Retinal pigment epithelial cell (primary cell): ENCODE measurements at regions not wholly inside any gene's neighbourhood (a gene's known extent, or its start where the extent isn't known, plus 50 kb on each side); places are given as distances from the start of the nearest gene placed in this dataset.

ENCODE experiments used
- DNase-seq: peaks from one replicate; pipeline ENCODE4 v3.0.0-alpha.2; 2010; ENCODE audit warnings: low read depth
- H3K4me3 ChIP-seq: 2 replicates; pipeline ENCODE4 v1.5.1; 2011; ENCODE audit warnings: mild to moderate bottlenecking, low read length, control low read depth, moderate library complexity
- TF ChIP-seq, protein P1 (sequence below): conservative IDR thresholded peaks from 2 replicates; pipeline ENCODE4 v1.5.1; 2011; ENCODE audit warnings: low read depth, low read length, control low read depth, inconsistent platforms

DNA sequence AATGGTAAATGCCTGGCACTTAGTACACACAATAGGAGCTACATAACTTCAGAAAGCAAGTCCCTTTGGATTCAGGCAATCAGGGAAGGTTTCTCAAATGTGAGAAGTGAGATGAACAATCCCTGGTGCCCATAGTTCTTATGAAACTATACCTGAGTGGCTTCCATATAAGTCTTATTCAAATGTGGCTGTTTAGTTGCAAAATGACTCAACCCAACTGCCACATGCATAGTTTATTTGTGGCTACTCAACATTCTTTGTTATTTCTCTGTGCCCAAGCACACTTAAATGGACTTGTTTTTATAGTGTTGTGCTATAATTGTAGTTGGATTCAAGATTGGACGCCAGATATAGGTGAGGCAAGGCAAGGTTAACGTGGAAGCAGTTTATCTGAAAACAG is 93.7 kb upstream of the ATXN1 start:
- TF ChIP-seq, protein P1, sequence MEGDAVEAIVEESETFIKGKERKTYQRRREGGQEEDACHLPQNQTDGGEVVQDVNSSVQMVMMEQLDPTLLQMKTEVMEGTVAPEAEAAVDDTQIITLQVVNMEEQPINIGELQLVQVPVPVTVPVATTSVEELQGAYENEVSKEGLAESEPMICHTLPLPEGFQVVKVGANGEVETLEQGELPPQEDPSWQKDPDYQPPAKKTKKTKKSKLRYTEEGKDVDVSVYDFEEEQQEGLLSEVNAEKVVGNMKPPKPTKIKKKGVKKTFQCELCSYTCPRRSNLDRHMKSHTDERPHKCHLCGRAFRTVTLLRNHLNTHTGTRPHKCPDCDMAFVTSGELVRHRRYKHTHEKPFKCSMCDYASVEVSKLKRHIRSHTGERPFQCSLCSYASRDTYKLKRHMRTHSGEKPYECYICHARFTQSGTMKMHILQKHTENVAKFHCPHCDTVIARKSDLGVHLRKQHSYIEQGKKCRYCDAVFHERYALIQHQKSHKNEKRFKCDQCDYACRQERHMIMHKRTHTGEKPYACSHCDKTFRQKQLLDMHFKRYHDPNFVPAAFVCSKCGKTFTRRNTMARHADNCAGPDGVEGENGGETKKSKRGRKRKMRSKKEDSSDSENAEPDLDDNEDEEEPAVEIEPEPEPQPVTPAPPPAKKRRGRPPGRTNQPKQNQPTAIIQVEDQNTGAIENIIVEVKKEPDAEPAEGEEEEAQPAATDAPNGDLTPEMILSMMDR: no peak
- no peak overlapping the region for H3K4me3 ChIP-seq
- no peak for DNase-seq

DNA sequence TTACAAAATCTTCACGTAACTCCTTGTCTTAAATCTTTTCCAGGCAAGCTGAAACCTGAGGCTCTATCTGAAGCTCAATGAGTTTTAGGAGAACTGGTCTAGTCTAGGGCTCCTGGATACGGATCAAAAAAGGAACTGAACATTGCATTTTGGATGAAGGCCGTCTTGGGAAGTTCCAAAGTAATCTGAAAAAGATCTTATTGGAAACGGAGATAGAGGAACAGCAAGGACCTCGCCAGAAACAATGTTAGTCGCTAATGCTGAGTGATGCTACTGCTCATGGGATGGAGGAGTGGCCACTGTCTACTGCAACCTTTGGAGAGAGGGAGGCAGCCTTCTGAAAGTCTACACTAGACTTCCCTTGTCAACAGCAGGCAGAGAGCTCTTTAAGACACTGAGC is 91.4 kb upstream of the ATXN1 start:
- TF ChIP-seq, protein P1: no peak
- no peak for DNase-seq

DNA sequence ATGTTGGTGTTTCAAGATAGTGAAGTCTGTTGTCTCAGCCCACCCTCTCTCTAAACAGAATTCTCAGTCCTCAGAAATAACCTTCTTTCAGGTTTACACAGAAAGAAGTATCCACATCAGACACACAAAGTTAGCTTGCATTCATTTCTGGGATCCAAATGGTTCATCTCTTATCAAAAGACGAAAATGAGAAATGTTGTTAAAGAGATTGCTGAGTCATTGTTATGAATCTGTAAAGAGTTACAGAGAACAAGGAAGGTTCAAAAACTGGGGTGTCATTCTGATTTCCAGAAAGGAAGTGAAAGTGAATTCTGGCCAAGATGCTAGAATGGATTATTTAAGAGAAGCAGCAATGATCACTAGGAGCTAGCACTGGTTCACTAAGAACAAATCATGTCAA is 90.5 kb upstream of the ATXN1 start:
- no peak for DNase-seq
- TF ChIP-seq, protein P1: no peak
- no peak overlapping the region for H3K4me3 ChIP-seq

More for the DNA sequence above, 91.4 kb upstream of the ATXN1 start:
- H3K4me3 ChIP-seq: no peak overlapping the region

DNA sequence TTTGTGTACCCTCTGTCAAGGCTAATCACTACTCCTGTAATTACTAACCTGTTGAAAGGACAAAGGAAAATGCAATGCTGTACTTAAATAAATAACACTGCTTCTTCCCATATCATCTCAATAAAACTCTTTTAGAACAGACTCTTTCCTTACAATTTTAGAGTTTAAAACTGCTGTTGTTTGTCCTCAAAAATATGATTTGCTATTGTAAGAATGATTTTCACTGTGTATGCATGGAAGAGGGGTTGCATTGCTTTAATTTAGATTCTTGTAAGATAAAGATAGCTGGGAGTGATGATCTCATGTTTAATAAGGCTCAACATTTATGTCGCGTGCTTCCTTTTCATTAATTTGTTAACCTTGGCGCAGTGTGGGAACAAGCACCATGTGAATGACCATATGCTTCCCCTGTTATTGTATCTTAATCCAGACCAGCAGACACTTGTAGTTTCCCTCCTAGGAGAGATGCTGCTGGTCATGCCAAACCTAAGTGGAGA is 89.8 kb upstream of the ATXN1 start:
- H3K4me3 ChIP-seq: no peak overlapping the region
- TF ChIP-seq, protein P1: no peak
- no peak for DNase-seq

DNA sequence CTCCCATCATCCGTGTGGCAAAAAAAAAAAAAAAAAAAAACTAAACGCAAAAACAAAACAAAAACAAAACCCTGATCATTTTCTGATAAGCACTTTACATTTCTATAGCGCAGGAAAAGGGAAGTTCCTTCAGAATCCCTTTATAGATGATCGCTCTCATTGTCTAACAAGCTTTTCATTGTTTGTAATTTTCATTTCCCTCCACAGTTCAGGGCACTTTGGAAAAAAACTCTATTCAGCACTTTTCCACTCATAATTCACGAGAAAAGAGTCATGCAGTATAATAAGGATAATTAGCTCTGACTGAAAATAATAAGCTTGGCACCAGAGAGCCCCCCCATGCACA is 89.4 kb upstream of the ATXN1 start:
- TF ChIP-seq, protein P1: no peak
- no peak overlapping the region for H3K4me3 ChIP-seq
- no peak for DNase-seq

DNA sequence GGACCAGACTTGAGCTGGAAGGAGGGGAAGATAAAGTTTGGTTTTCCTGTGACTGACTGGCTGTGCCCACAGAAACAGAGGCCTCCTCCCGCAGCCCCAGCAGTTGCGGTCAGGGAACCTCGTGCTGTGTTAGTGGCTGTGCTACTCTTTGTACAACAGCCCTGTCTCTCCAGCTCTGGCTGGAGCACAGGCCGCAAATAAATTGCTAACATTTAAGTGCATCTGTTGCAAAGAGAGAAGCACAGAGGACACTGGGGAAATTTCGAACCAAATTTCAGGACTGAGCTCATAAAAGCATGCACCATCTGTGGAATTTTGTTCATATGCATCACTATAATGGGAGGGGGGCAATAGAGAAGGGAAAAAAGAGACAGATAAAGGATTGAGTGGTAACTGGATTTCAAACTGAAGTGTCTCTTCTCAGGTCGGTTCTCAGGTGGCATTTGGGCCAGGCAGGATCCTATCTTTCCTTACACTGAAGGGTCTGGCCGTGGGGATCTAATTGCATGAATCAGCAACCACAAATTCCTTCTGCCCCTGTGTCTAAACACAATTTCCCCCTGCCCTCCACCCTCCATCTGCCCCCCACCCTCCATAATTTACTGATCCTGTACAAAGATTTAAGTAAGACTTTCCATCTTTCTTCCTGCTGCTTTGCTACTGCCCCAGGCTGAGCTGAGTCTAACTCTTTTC is 88.9 kb upstream of the ATXN1 start:
- H3K4me3 ChIP-seq: no peak overlapping the region
- TF ChIP-seq, protein P1: no peak
- DNase-seq: no peak

DNA sequence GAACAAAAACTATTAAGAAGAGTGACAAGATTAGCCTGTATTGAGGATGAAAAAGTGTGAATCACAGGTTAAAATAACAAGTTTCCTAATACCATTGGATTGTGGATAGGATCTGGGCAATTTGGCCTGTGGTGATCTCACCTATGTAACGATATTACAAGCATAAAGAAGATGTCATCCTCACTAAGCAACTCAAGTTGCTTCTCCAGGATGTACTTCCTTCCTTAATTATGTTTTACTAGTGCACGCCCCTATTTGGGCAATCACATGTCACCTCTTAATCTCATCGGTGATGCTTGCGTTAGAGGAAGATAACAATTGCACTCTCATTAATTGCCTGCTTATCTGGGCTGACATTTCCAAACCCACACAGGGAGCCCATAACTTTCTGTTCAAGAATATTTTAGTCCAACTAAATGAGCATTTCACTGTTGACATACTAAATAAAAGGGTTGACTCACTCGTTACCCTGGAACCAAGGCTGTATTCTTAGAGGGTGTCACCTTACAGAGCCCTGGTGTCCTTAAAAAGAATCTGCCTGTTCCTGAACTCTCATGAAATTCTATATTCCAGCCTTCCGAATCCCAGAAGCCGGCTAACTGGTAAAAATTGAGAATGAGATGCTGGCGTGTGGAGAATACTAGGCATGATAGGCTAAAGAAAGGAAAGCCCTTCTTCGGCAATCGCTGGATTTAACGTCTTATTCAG is 88.2 kb upstream of the ATXN1 start:
- H3K4me3 ChIP-seq: no peak overlapping the region
- DNase-seq: no peak
- TF ChIP-seq, protein P1: no peak
